ENCODE measurements at regions not wholly inside any gene's neighbourhood (a gene's known extent, or its start where the extent isn't known, plus 50 kb on each side); places are given as distances from the start of the nearest gene placed in this dataset.

DNA sequence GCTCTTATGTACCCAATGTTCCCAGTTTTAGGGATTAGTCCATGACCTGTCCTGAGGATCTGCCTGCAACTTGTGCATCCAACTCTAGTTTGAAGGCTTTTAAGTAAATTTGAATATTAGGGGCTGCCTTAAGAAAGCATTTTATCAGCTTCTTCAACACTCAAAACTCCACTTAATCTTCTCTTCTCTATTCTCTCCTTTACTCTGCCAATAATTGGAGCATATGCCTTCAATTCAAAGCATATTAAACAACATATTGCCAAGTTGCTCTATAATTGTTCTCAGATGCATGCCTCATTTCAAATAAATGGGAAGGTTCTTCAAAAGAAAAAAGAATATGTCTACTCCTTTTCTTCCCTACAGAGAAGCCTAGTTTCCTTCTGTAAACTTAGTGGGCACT is 84.8 kb upstream of the NCKAP5 start:
- Mint-ChIP-seq H3K27ac (no peak overlapping the region), H3K36me3 (no peaks in the 10 kb centered on the region), H3K4me3 (no peak overlapping the region), H3K27me3 (no peaks in the 10 kb centered on the region), H3K9me3 (peaks cover 10% of the 10 kb centered on the region), H3K4me1 (ENCODE audit: low read depth in 2 of 2) (no peaks in the 10 kb centered on the region)
- no peak for DNase-seq (ENCODE audit: low spot score)
- no peak for ATAC-seq

DNA sequence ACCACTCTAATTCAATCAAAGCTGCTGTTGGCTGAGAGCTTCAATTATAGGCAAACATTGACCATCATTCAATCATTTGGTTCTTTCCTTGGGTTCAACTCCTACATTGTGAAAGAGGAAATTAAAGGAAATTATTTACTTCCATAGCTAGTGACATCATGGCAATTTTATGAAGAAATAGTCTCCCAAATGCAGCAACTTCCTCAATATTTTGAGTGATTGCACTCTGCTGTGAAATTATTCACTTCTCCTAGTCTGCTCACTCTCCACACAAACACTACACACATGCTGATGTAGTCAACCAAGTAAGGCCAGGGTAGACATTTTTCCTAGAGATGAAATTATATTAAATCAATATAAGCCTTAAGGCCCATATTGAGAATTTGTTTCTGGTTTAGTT is 86.7 kb upstream of the NCKAP5 start:
- Mint-ChIP-seq H3K27me3 (no peaks in the 10 kb centered on the region), H3K4me1 (ENCODE audit: low read depth in 2 of 2) (no peaks in the 10 kb centered on the region), H3K4me3 (no peak overlapping the region), H3K27ac (no peak overlapping the region), H3K9me3 (peaks cover 7% of the 10 kb centered on the region), H3K36me3 (no peaks in the 10 kb centered on the region)
- DNase-seq (ENCODE audit: low spot score) (no peak), ATAC-seq (no peak)

DNA sequence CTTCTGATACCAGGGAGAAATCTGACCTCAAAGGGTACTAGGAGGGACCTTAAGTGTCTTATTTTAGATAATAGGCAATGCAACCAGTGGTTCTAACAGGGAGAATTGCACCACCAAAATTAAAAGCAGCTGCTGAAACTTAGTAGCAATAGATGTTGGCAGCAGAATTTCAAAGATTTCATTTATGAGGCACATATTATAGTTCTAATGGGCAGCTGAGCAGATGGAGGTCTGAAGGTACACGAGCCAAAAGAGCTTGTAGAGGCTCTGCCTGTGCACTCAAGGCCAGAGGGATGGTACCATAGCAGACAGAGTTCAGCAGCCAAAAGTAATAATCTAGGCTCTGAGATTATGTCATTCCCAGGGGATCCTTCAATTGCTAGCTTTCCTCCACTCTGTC is 87.3 kb upstream of the NCKAP5 start:
- H3K27me3 Mint-ChIP-seq = no peaks in the 10 kb centered on the region
- no peak overlapping the region for H3K4me3 Mint-ChIP-seq
- H3K36me3 Mint-ChIP-seq = no peaks in the 10 kb centered on the region
- no peak for DNase-seq (ENCODE audit: low spot score)
- no peak for ATAC-seq
- no peaks in the 10 kb centered on the region for H3K4me1 Mint-ChIP-seq (ENCODE audit: low read depth in 2 of 2)
- no peak overlapping the region for H3K27ac Mint-ChIP-seq
- peaks cover 7% of the 10 kb centered on the region for H3K9me3 Mint-ChIP-seq

DNA sequence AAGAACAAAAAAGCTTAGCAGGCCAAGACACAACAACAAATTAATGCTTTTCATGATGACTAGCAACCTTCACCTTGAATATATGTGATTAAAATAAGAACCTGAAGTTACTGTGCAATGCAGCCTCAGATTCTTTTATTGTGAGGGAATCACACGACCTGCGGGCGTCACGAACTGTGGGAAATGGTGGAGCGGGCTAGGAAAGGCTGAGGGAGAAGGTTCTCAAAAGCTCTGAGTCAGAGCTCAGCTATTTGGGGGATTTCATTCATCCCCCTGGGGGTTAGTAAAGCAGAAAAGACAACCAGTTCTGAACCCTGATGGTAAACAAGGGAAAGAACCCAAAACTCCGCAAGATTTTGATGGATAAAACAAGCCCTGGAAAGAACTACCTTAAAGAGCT is 89.3 kb upstream of the NCKAP5 start:
- H3K9me3 Mint-ChIP-seq = peaks cover 7% of the 10 kb centered on the region
- H3K36me3 Mint-ChIP-seq = no peaks in the 10 kb centered on the region
- ATAC-seq = no peak
- H3K4me3 Mint-ChIP-seq = no peak overlapping the region
- H3K27me3 Mint-ChIP-seq = no peaks in the 10 kb centered on the region
- H3K27ac Mint-ChIP-seq = no peak overlapping the region
- no peaks in the 10 kb centered on the region for H3K4me1 Mint-ChIP-seq (ENCODE audit: low read depth in 2 of 2)
- DNase-seq (ENCODE audit: low spot score) = no peak

DNA sequence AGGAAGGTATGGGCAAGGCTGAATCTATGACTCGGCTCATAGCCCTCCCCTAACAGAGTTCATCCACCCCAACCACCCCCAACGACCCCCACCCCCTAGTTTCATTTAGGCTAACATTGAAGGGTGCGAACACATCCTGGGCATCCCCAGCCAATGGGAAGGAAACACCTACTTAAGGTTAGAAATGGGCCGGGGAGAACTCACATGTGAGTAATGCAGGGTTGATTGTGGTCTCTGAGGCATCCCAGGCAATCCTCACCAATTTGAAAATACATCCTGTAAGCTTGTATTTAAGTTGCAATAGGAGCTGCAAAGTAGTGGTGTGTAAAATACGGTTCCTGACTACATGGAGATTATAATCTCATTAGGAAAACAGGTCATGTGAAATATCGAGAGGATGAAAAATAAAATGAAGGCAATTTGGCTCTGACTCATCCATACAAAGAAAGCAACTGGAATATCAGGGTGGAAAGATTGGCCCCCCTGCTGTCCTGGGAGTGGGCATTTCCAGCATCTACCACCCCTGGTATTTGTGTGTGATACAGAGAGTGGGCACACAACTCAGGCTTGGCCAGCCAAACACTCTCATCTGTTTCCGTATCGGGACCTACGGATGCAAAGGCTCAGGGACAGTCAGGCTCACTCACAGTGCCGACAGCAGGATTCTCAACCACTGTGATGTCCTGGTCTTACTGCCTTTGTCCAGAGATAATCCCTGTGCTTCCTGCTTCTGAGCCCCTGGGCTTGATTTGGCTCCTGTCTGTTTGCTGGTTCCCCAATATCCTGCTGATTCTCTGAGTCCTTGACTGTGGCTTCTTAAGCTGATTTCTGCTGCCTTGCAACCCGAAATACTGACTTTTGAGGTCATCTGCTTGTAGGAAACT is 90.0 kb upstream of the NCKAP5 start:
- Mint-ChIP-seq H3K36me3 (no peaks in the 10 kb centered on the region), H3K9me3 (peaks cover 3% of the 10 kb centered on the region), H3K4me1 (ENCODE audit: low read depth in 2 of 2) (no peaks in the 10 kb centered on the region), H3K27ac (no peak overlapping the region), H3K4me3 (no peak overlapping the region), H3K27me3 (no peaks in the 10 kb centered on the region)
- no peak for ATAC-seq
- DNase-seq (ENCODE audit: low spot score) = no peak

DNA sequence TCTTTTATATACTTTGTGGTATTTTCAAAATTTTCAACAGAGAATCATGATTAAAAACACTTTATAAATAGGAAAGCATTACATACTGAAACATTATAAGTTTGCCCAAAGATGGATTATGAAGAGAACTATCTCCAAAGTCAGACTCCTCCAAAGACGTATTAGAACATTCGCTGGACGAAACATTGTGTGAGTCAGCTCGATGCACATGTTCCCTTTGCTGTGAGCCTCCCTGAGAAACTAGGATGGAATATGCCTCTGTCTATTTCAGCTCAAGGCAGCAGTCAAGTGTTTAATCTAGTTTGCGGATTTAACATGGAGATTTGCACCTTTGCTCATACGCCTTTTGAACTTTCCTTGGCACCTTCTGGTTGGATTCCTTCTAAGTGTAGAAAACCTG is 92.2 kb upstream of the NCKAP5 start:
- no peak for ATAC-seq
- Mint-ChIP-seq H3K9me3 (peaks cover 3% of the 10 kb centered on the region), H3K4me1 (ENCODE audit: low read depth in 2 of 2) (no peaks in the 10 kb centered on the region), H3K27me3 (no peaks in the 10 kb centered on the region), H3K27ac (no peak overlapping the region), H3K36me3 (no peaks in the 10 kb centered on the region), H3K4me3 (no peak overlapping the region)
- no peak for DNase-seq (ENCODE audit: low spot score)

DNA sequence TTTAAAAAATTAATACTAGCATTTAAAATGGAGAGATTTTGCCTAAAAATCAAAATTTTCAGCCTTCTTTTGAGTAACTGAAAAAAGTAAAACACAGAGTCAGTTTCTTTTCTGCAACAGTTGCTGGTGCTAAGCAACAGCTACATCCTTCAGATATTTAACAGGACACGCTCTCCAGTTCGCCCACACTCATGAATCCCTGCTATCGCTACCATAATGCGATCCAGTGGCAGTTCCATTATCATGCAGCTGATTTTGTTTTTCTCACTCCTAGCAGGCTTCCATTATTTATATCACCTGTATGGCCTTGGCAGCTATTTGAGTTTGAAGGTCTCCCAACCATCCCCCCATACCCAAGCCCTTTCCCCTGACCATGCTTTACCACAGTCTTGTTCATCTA is 93.1 kb upstream of the NCKAP5 start:
- no peaks in the 10 kb centered on the region for H3K4me1 Mint-ChIP-seq (ENCODE audit: low read depth in 2 of 2)
- H3K4me3 Mint-ChIP-seq = no peak overlapping the region
- DNase-seq (ENCODE audit: low spot score) = no peak
- H3K27ac Mint-ChIP-seq = no peak overlapping the region
- no peaks in the 10 kb centered on the region for H3K36me3 Mint-ChIP-seq
- H3K9me3 Mint-ChIP-seq = peaks cover 3% of the 10 kb centered on the region
- no peaks in the 10 kb centered on the region for H3K27me3 Mint-ChIP-seq
- no peak for ATAC-seq

DNA sequence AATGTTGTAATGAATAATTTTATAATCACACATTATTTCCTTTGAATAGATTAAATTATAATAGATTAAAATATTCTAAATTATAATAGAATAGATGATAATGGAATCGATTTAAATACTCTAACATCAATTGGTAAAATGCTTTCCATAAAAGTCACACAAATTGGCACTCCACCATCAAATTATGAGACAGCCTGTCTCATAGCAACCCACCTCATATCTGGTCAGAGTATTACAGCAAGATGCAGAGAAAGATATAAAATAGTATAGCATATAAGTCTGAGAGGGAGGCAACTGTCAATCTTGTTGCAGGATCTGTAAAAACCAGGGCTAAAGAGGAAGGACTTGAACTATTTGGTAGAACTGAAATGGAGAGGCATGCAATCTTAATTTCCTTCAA is 98.4 kb upstream of the NCKAP5 start:
- H3K27me3 Mint-ChIP-seq = no peaks in the 10 kb centered on the region
- H3K27ac Mint-ChIP-seq = no peak overlapping the region
- ATAC-seq = no peak
- H3K9me3 Mint-ChIP-seq = peaks cover 7% of the 10 kb centered on the region
- no peaks in the 10 kb centered on the region for H3K36me3 Mint-ChIP-seq
- no peak for DNase-seq (ENCODE audit: low spot score)
- H3K4me1 Mint-ChIP-seq (ENCODE audit: low read depth in 2 of 2) = no peaks in the 10 kb centered on the region
- H3K4me3 Mint-ChIP-seq = no peak overlapping the region

DNA sequence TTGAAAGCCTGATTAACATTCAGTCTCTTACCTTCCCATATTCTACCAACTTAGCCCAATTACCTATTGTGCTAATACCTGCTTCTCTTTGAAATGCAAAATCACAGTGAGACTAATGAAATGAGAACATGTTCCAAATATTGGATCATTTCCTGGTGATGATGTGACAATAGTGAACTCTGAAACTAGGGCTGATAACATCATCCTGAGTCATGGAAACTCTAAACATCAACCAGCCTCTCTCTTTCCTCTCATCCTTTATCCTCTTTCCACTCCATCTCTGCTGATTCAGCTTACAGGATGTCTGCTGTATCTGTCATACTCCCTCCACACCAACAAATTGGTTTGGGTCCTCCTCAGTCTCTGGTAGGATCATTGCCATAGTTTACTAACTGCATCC is 98.8 kb upstream of the NCKAP5 start:
- DNase-seq (ENCODE audit: low spot score) (no peak), ATAC-seq (no peak)
- H3K4me1 Mint-ChIP-seq (ENCODE audit: low read depth in 2 of 2) = no peaks in the 10 kb centered on the region
- H3K27me3 Mint-ChIP-seq = no peaks in the 10 kb centered on the region
- H3K27ac Mint-ChIP-seq = no peak overlapping the region
- peaks cover 11% of the 10 kb centered on the region for H3K9me3 Mint-ChIP-seq
- no peak overlapping the region for H3K4me3 Mint-ChIP-seq
- no peaks in the 10 kb centered on the region for H3K36me3 Mint-ChIP-seq

DNA sequence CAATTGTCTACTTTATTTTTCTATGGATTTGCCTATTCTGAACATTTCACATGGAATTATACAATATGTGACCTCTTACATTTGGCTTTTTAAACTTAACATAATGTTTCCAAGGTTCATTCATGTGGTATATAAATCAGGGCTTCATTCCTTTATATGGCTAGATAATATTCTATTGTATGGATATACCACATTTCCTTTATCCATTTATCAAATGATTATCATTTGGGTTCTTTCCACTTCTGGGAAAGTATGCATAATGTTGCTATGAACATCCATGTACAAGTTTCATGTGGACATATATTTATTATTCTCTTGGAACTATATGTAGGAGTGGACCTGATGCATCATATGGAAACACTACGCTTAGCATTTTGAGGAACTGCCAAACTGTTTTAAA is 99.7 kb upstream of the NCKAP5 start:
- H3K9me3 Mint-ChIP-seq = peaks cover 11% of the 10 kb centered on the region
- no peak for ATAC-seq

DNA sequence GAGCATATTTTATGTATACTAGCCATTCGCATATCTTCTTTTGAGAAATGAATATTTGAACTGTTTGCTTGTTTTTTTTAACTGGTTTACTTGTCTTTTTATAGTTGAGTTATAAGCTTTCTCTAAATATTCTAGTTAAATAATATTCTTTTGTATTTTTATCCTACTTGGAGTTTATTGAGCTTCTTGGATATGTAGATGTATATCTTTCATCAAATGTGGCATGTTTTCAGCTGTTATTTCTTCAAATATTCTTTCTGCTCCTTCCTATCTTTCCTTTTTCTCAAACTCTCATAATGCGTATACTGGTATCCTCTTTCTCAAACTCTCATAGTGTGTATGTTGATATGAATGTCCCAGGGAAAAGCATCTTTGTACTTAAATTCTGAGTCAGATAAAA is 100.3 kb upstream of the NCKAP5 start:
- Mint-ChIP-seq H3K9me3 (peaks cover 11% of the 10 kb centered on the region), H3K4me1 (ENCODE audit: low read depth in 2 of 2) (no peaks in the 10 kb centered on the region), H3K4me3 (no peak overlapping the region), H3K27me3 (no peaks in the 10 kb centered on the region), H3K36me3 (no peaks in the 10 kb centered on the region), H3K27ac (no peak overlapping the region)
- ATAC-seq (no peak), DNase-seq (ENCODE audit: low spot score) (no peak)

More for the DNA sequence above, 99.7 kb upstream of the NCKAP5 start:
- DNase-seq (ENCODE audit: low spot score) = no peak
- Mint-ChIP-seq H3K4me3 (no peak overlapping the region), H3K36me3 (no peaks in the 10 kb centered on the region), H3K27me3 (no peaks in the 10 kb centered on the region), H3K4me1 (ENCODE audit: low read depth in 2 of 2) (no peaks in the 10 kb centered on the region), H3K27ac (no peak overlapping the region)

DNA sequence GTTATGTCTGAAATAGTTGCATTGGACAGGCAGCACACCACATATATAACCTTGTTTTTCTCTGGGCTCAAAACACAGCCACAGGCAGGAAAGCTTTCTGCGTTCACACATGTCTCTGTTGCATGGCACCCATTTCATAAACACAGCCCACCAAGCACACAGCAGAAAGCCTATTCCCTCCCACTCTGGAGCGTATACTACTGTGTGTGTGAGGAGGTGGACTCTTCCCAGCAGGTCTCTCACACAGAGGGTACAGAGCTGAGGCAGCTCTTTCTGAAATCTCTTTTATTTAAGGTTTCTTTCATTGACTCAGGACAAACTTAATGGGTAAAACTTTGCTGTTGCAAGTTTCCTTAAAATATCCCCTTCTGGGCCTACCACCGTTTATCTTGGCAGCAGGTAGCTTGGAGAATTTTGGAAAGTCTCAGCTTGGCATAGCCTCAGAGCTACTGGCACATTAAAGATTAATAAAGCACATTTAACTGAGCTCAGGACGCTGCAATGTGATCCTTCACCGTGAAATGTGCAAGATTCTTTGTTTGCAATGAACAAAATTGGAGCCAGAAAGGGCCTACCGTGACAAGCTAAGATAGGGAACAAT is 105.1 kb upstream of the NCKAP5 start:
- DNase-seq (ENCODE audit: low spot score) = no peak
- ATAC-seq = no peak
- Mint-ChIP-seq H3K4me1 (ENCODE audit: low read depth in 2 of 2) (no peaks in the 10 kb centered on the region), H3K9me3 (peaks cover 8% of the 10 kb centered on the region), H3K4me3 (no peak overlapping the region), H3K27ac (no peak overlapping the region), H3K36me3 (no peaks in the 10 kb centered on the region), H3K27me3 (no peaks in the 10 kb centered on the region)

DNA sequence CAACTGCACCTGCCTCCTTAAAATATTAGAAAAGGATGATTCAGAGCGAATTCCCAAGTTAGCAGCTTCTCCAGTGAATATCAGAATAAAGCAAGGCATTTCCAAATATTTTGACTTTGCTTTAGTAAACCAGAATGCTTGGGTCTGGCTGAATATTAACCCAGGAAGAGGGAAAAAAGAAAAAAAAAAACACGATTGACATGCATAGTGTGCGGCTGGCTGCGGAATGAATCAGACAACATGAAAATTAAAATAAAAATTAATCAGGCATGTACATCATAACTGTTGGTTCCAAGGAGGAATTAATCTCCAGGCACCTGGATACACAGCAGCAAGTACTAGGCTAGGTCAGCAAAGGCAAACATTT is 105.8 kb upstream of the NCKAP5 start:
- Mint-ChIP-seq H3K4me3 (no peak overlapping the region), H3K4me1 (ENCODE audit: low read depth in 2 of 2) (no peaks in the 10 kb centered on the region), H3K9me3 (peaks cover 6% of the 10 kb centered on the region), H3K27me3 (no peaks in the 10 kb centered on the region), H3K27ac (no peak overlapping the region), H3K36me3 (no peaks in the 10 kb centered on the region)
- ATAC-seq = no peak
- no peak for DNase-seq (ENCODE audit: low spot score)

DNA sequence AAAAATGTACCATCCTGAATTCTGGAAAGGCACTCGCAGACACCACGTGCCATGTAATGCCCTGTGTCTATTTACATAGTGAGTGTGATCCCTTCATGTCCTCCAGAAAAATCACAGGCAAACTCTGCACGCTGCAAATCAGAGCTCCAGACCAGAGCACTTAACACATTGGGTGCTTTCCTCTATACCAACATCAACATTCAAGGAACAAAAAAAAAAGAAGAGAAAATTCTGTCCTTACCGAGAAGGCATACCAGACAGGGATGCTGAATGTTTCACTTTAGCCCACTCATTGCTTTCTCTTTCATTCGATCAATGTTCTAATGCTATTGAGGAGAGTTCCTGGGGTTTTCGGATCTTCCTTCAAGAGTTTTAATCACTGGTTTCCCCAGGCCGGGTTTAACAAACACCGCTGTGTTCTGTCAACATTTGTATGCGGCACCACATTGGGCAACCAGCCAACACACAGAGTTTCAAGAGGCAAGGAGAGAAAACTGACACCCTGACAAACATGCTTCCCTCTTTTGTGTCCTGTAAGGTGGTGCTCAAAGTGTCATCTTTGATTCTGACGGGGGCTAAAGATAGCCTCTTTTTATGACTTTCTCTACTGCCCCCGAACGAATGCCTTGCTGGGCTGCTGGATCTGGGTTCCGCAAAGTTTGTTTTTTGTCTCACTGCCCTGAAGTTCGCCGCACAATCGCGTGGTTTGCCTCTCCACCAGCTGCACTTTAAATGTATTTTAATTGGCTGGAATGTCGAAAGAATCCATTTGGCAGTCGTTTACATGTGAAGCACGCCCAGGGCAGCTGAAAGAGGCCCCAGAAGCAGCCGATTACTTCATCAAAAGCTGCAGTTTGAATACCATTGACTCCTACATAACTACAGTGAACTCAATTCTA is 106.4 kb upstream of the NCKAP5 start:
- Mint-ChIP-seq H3K4me3 (no peak overlapping the region), H3K36me3 (no peaks in the 10 kb centered on the region)
- no peak for ATAC-seq

More for the DNA sequence above, 106.4 kb upstream of the NCKAP5 start:
- Mint-ChIP-seq H3K27me3 (no peaks in the 10 kb centered on the region), H3K27ac (no peak overlapping the region), H3K4me1 (ENCODE audit: low read depth in 2 of 2) (no peaks in the 10 kb centered on the region), H3K9me3 (peaks cover 9% of the 10 kb centered on the region)
- no peak for DNase-seq (ENCODE audit: low spot score)
